T-helper 17 cell (primary cell): ENCODE measurements at regions not wholly inside any gene's neighbourhood (a gene's known extent, or its start where the extent isn't known, plus 50 kb on each side); places are given as distances from the start of the nearest gene placed in this dataset.

Experiments
- ATAC-seq: fragments of 150-1000 bp; cut with Tn5 transposase; 2 replicates; pipeline ENCODE4 v1.10.0; 2021; ENCODE audit warnings: mild to moderate bottlenecking, moderate library complexity
- DNase-seq, 3 donors: peaks; one replicate each; pipeline versions ENCODE4 v3.0.0 to v3.0.0-alpha.2; 2020 to 2021
- H3K9me3 ChIP-seq: one replicate; pipeline ENCODE4 v1.7.0; 2013; ENCODE audit warnings: low read length, mild to moderate bottlenecking; ENCODE audit not compliant: control insufficient read depth, poor library complexity, severe bottlenecking
- H3K27ac Mint-ChIP-seq: one replicate; pipeline ENCODE4 v1.8.0; 2022; ENCODE audit warnings: mild to moderate bottlenecking, moderate library complexity, mixed read lengths
- H3K27me3 Mint-ChIP-seq: one replicate; pipeline ENCODE4 v1.8.0; 2022; ENCODE audit warnings: mixed read lengths
- H3K36me3 Mint-ChIP-seq: one replicate; pipeline ENCODE4 v1.8.0; 2022; ENCODE audit warnings: low read depth, mixed read lengths
- H3K4me1 Mint-ChIP-seq: one replicate; pipeline ENCODE4 v1.8.0; 2022; ENCODE audit warnings: mild to moderate bottlenecking, mixed read lengths
- H3K4me3 Mint-ChIP-seq: one replicate; pipeline ENCODE4 v1.8.0; 2022; ENCODE audit warnings: mild to moderate bottlenecking, moderate library complexity, mixed read lengths

DNA sequence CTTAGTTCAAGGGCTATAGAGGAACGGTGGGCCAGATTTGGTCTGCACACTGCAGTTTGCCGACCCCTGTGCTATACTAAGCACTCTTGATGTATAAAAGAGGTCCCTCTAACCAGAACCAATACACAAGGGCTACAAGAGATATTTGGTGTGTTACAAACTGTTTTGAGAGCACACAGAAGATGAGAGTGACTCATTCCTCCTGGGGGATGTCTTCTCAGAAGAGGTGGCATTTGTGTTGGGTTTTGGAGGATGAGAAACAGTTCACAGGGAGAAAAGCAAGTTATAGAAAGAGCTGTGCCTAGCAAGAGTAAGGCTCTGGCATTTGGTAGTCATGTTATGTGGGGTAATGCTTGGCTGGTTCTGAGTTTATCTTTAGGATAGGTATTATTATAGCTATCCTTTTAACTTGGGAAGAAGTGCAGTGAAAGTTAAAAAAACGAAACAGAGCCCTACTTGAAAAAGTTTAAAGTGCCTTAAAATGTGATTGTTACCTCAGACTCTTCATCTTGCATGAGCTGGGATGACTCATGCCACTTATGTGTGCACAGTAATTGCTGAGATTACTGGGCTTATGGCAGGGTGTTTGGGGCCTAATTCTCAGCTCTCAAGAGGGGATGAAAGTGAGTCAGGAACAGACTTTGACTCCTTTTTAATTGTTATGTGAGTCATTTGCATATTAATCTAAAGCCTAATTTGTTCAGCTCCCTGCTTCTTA, 160.4 kb downstream of the KIF20B start:
- DNase-seq (no peak), ATAC-seq (no peak)
- Mint-ChIP-seq H3K27ac (peak overlapping the region; percentile 97), H3K4me1 (peaks cover 18% of the 10 kb centered on the region), H3K27me3 (no peaks in the 10 kb centered on the region), H3K4me3 (peak overlapping the region; percentile 92), H3K36me3 (no peaks in the 10 kb centered on the region)
- H3K9me3 ChIP-seq: no peaks in the 10 kb centered on the region

DNA sequence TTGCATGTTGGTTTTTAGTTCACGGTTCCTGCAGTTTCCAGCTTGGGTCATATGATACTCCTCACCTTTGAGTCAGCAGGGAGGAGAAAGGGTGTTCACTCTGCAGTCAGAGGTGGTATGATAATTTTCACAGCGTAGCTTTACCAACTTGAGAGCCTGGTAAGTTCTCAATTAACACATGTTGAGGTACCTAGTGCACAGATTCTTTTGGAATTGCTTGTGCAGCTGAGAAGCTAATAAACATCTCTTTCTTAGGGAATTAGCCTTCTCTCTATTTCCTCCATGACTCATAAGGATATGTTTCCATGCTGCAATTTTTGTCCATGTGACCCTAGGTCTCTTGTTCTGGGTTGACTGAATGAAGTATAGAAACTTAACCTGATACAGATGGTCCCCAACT, 166.6 kb downstream of the KIF20B start:
- DNase-seq: no peak
- H3K36me3 Mint-ChIP-seq: no peaks in the 10 kb centered on the region
- no peaks in the 10 kb centered on the region for H3K4me1 Mint-ChIP-seq
- no peak overlapping the region for H3K27ac Mint-ChIP-seq
- no peak overlapping the region for H3K4me3 Mint-ChIP-seq
- no peaks in the 10 kb centered on the region for H3K9me3 ChIP-seq
- no peak for ATAC-seq
- H3K27me3 Mint-ChIP-seq: peaks cover 30% of the 10 kb centered on the region

DNA sequence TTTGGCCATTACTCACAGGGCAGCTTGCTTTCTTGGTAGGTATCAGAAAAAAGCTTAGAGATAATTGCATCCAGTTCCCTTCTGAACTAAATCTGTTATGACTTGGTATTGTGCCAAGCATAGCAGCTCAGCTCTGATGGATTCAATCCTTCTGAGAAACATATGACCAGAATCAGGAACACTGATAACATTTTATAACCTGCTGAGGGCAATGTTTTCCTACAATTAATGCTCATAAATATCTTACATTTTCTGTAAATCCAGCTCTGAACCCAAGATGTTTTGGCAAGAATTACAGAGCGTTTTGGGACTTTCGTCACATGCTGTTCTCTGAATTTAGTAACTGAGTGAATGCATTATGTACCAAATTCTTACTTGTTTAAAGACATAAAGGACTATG, 167.8 kb downstream of the KIF20B start:
- no peak overlapping the region for H3K4me3 Mint-ChIP-seq
- H3K36me3 Mint-ChIP-seq: no peaks in the 10 kb centered on the region
- no peaks in the 10 kb centered on the region for H3K4me1 Mint-ChIP-seq
- no peak for ATAC-seq
- no peak overlapping the region for H3K27ac Mint-ChIP-seq
- no peaks in the 10 kb centered on the region for H3K9me3 ChIP-seq
- no peak for DNase-seq
- H3K27me3 Mint-ChIP-seq: peaks cover 38% of the 10 kb centered on the region

DNA sequence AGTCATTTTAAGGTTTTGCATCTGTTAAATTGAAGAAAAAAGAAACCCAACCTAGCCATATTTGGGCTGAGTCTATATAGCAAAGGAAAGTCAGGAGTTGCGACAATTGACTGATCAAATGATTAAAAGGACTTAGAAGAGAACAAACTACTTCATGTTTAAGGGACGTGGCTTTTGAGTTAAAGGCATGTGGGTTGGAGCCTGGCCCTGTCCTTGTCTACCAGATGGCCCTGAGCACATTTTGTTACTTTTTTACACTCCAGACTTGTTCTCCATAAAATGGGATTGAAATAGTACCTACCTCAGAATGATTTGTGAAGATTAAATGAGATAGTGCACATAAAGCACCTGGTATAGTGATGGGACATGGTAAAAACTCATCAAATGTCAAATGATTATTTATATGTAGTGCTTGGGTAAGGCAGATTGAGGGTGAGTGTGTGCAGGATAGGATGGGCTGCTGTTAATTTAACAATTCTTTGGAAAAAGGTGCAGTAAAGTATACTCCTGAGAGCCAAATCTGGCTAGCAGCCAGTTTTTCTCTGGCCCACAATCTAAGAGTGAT, 168.3 kb downstream of the KIF20B start:
- DNase-seq: no peak
- H3K9me3 ChIP-seq: peaks cover 3% of the 10 kb centered on the region
- no peak overlapping the region for H3K4me3 Mint-ChIP-seq
- no peaks in the 10 kb centered on the region for H3K4me1 Mint-ChIP-seq
- ATAC-seq: no peak
- H3K27ac Mint-ChIP-seq: no peak overlapping the region
- H3K27me3 Mint-ChIP-seq: peaks cover 39% of the 10 kb centered on the region
- no peaks in the 10 kb centered on the region for H3K36me3 Mint-ChIP-seq

DNA sequence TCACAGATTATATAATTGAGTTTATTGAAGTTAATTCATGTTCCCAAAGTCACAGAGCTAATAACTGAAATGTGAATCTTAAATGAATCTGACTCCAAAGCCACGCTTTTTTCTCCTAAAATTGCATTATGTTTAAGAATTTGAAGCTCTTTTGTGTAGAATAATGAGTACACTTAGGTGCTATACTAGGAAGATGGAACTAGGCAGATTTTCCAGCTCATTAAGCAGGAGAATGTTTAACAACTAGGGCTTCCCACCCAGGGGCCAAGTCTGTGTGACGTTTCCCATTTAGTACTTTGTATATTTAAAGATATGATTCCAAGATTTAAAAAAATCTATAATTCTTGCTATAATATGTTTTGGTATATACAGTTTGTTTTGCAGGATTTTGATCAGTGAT, 169.5 kb downstream of the KIF20B start:
- no peaks in the 10 kb centered on the region for H3K4me1 Mint-ChIP-seq
- H3K36me3 Mint-ChIP-seq: no peaks in the 10 kb centered on the region

DNA sequence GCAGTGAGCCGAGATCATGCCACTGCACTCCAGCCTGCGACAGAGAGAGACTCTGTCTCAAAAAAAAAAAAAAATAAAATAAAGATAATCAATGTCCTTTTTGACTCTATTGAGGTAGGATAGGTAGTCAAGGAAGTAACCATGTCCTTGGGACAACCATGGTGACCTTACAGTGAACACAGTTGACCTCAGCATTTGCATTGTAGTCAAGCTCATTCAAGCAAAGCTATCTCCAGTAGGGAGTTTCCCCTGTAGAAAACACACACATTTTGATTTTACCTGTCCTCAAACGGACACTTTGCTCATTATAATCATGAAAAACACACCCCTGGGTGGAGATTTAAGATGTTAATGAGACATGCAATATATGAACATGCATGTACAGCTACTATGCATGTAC, 171.7 kb downstream of the KIF20B start:
- peaks cover 37% of the 10 kb centered on the region for H3K27me3 Mint-ChIP-seq
- ATAC-seq: no peak

More for the DNA sequence above, 169.5 kb downstream of the KIF20B start:
- H3K9me3 ChIP-seq: peaks cover 3% of the 10 kb centered on the region
- ATAC-seq: no peak
- no peak for DNase-seq
- no peak overlapping the region for H3K4me3 Mint-ChIP-seq
- H3K27ac Mint-ChIP-seq: no peak overlapping the region
- H3K27me3 Mint-ChIP-seq: peaks cover 39% of the 10 kb centered on the region

DNA sequence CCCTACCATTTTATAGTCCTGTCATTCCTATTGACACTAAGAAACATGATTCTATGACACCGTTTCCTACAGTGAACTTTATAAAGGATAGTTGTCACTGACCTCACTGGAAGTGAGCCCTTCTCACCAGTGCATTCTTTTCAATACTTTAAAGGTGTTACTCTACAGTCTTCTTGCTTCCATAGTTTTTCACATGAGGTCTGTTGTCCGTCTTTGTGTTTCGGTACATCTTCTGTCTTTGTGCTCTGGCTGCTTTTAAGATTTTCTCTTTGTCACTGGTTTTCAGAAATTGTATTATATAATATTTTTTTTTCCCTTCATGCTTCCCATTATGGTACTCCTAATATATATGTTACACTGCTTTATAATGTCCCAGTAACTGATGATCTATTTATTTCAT, 174.2 kb downstream of the KIF20B start:
- peaks cover 12% of the 10 kb centered on the region for H3K27me3 Mint-ChIP-seq
- DNase-seq: no peak
- H3K9me3 ChIP-seq: peaks cover 3% of the 10 kb centered on the region
- H3K36me3 Mint-ChIP-seq: no peaks in the 10 kb centered on the region
- no peak overlapping the region for H3K27ac Mint-ChIP-seq
- H3K4me3 Mint-ChIP-seq: no peak overlapping the region
- H3K4me1 Mint-ChIP-seq: no peaks in the 10 kb centered on the region
- no peak for ATAC-seq

More for the DNA sequence above, 171.7 kb downstream of the KIF20B start:
- no peak for DNase-seq
- no peaks in the 10 kb centered on the region for H3K36me3 Mint-ChIP-seq
- no peaks in the 10 kb centered on the region for H3K4me1 Mint-ChIP-seq
- H3K9me3 ChIP-seq: peaks cover 3% of the 10 kb centered on the region
- no peak overlapping the region for H3K27ac Mint-ChIP-seq
- H3K4me3 Mint-ChIP-seq: no peak overlapping the region

DNA sequence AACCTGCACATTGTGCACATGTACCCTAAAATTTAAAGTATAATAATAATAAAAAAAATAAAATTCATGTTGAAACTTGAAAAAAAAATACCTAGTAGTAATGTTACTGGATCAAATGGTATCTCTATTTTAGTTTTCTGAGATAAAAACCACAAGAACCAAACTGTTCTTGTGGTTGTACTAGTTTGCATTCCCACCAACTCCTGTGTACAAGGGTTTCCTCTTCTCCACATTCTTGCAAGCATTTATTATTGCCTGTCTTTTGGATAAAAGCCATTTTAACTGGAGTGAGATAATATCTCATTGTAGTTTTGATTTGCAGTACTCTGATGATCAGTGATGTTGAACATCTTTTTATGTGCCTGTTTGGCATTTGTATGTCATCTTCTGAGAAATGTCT, 177.7 kb downstream of the KIF20B start:
- Mint-ChIP-seq H3K27ac (no peak overlapping the region), H3K36me3 (no peaks in the 10 kb centered on the region), H3K27me3 (peaks cover 2% of the 10 kb centered on the region), H3K4me3 (no peak overlapping the region), H3K4me1 (no peaks in the 10 kb centered on the region)
- H3K9me3 ChIP-seq: peaks cover 3% of the 10 kb centered on the region
- ATAC-seq: no peak
- no peak for DNase-seq

DNA sequence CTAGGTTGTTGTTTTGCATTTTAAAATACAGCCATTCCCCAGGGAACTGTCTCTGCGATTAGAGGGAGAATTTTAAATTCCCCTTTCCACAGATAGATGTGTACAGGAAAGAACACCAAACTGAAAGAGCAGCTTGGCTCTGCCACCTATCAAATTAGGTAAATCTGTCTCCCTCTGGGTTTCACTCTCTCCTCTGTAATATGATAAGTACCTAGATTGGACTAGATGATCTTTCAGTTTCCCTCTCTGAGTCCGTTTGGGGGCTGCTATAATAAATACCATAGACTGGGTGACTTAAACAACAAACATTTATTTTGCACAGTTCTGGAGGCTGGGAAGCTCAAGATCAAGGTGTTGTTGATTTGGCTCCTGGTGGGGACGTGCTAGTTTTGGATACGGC, 186.0 kb downstream of the KIF20B start:
- Mint-ChIP-seq H3K36me3 (no peaks in the 10 kb centered on the region), H3K4me3 (no peak overlapping the region), H3K27me3 (peaks cover 18% of the 10 kb centered on the region), H3K27ac (no peak overlapping the region), H3K4me1 (no peaks in the 10 kb centered on the region)
- no peak for ATAC-seq
- no peak for DNase-seq
- no peaks in the 10 kb centered on the region for H3K9me3 ChIP-seq

DNA sequence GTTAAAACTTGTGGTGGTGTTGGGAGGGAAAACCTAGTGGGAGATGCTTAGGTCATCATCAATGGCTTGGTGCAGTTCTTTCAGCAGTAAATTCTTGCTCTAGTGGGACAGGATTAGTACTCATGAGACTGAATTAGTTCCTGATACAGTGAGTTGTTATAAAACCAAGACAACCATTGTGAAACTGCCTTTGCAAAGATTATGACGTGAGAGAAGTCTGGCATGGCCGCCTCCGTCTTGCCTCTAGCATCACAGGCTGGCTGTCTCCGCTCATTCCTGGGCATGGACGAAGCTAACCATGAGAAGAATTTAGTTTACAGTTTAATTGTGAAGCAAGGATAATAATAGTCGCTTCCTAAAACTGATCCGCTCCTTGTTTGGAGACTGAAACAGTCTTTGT, 186.4 kb downstream of the KIF20B start:
- Mint-ChIP-seq H3K4me1 (no peaks in the 10 kb centered on the region), H3K27me3 (peaks cover 18% of the 10 kb centered on the region), H3K27ac (no peak overlapping the region), H3K4me3 (no peak overlapping the region), H3K36me3 (no peaks in the 10 kb centered on the region)
- no peak for DNase-seq
- peak; percentile 62 for ATAC-seq
- H3K9me3 ChIP-seq: no peaks in the 10 kb centered on the region

DNA sequence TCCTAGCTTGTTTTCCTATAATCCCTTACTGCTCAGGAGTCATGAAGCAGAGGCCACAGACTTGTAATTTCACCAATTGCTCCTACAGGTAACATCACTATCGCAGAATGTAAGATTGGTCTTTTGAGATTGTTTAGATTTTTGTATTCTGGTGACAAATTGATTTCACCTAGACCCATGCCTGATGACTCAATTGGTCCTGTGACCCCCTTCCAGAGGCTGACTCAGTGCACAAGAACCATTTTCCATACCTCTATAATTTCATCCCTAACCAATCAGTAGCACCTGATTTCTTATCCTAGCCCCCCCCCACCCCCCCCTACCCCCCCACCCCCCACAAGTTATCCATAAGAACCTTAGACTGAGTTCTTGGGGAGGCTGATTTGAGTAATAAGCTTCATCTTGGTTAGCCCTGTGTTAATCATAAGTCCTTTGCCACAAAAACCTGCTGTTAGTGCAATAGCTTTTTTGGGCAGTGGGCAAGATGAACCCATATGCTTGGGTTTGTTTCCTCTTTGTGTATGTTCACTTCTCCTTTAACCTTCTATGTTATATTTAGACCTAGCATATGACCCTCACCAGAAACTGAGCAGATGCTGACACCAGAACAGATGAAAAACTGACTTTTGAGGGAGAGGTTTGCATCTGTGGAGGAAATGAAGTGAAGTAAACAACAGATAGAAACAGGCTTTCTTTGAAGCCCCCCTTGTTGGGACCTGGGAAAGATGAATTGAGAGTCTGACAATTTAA, 187.1 kb downstream of the KIF20B start:
- no peak overlapping the region for H3K27ac Mint-ChIP-seq
- H3K4me3 Mint-ChIP-seq: no peak overlapping the region
- no peaks in the 10 kb centered on the region for H3K4me1 Mint-ChIP-seq
- no peak for DNase-seq
- ATAC-seq: peak; percentile 60
- no peaks in the 10 kb centered on the region for H3K9me3 ChIP-seq
- no peaks in the 10 kb centered on the region for H3K36me3 Mint-ChIP-seq
- H3K27me3 Mint-ChIP-seq: peaks cover 18% of the 10 kb centered on the region

DNA sequence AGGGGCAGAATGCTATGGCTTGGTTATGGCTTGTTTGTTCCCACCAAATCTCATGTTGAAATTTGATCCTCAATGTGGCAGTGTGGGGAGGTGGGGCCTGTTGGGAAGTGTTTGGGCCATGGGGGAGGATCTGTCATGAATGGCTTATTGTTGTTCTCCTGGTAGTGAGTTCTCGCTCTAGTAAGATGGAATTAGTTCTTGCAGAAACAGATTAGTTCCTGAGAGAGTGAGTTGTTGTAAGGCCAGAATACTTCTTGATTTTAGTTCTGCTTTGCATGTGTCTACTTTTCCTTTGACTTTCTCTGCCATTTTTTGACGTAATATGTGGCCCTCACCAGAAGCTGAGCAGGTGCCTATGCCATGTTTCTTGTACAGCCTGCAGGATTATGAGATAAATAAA, 188.2 kb downstream of the KIF20B start:
- H3K9me3 ChIP-seq: no peaks in the 10 kb centered on the region
- no peak overlapping the region for H3K4me3 Mint-ChIP-seq
- no peak overlapping the region for H3K27ac Mint-ChIP-seq
- H3K36me3 Mint-ChIP-seq: no peaks in the 10 kb centered on the region
- no peak for DNase-seq
- ATAC-seq: no peak
- H3K4me1 Mint-ChIP-seq: no peaks in the 10 kb centered on the region
- H3K27me3 Mint-ChIP-seq: peaks cover 23% of the 10 kb centered on the region

DNA sequence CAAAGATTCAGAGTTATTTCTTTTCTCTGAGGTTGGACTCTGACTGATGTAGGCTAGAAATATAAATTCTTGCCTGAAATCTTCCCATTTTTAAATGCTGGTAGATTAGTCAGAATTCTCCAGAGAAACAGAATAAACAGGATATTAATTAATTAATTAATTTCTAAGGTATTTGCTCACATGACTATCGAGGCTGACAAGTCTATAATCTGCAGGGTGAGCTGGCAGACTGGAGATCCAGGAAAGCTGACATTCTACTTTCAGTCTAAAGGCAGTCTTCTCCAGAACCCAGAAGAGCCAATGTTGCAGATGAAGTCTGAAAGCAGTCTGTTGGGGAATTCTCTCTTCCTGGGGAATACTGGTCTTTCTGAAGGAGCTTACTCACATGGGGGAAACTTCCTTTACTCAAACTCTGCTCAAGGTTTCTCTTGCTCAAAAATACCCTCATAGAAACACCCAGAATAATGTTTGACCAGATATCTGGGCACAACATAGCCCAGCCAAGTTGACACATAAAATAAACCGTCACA, 189.7 kb downstream of the KIF20B start:
- H3K9me3 ChIP-seq: no peaks in the 10 kb centered on the region
- DNase-seq (no peak), ATAC-seq (no peak)
- Mint-ChIP-seq H3K4me1 (no peaks in the 10 kb centered on the region), H3K4me3 (no peak overlapping the region), H3K27ac (no peak overlapping the region), H3K27me3 (peaks cover 32% of the 10 kb centered on the region), H3K36me3 (no peaks in the 10 kb centered on the region)
